GM23248 (cell line): ENCODE measurements at regions not wholly inside any gene's neighbourhood (a gene's known extent, or its start where the extent isn't known, plus 50 kb on each side); places are given as distances from the start of the nearest gene placed in this dataset.

Source experiments
- DNase-seq: peaks from one replicate; pipeline ENCODE4 v3.0.0-alpha.2; 2015
- H2AFZ ChIP-seq: fragments of 200-600 bp; sonication (generic); 2 replicates; pipeline ENCODE4 v1.6.1; 2016; ENCODE audit warnings: antibody characterized with exemption
- H3F3A ChIP-seq: fragments of 200-600 bp; sonication (generic); 2 replicates; pipeline ENCODE4 v1.6.1; 2016; ENCODE audit warnings: mild to moderate bottlenecking, antibody characterized with exemption, mixed run types; ENCODE audit not compliant: insufficient read depth
- H3K27ac ChIP-seq: fragments of 200-600 bp; sonication (generic); 2 replicates; pipeline ENCODE4 v1.5.1; 2016; ENCODE audit warnings: mild to moderate bottlenecking
- H3K27me3 ChIP-seq: fragments of 200-600 bp; sonication (generic); replicated peaks from 2 replicates; pipeline ENCODE4 v1.6.1; 2016; ENCODE audit warnings: mild to moderate bottlenecking; ENCODE audit not compliant: insufficient read depth
- H3K36me3 ChIP-seq: fragments of 200-600 bp; sonication (generic); 2 replicates; pipeline ENCODE4 v1.6.1; 2016; ENCODE audit warnings: low read depth, mild to moderate bottlenecking
- H3K4me1 ChIP-seq: fragments of 200-600 bp; sonication (generic); 2 replicates; pipeline ENCODE4 v1.6.1; 2016; ENCODE audit warnings: mild to moderate bottlenecking; ENCODE audit not compliant: insufficient read depth
- H3K4me2 ChIP-seq: fragments of 200-600 bp; sonication (generic); one replicate; pipeline ENCODE4 v1.6.1; 2016; ENCODE audit warnings: mild to moderate bottlenecking; ENCODE audit not compliant: unreplicated experiment
- H3K4me3 ChIP-seq: fragments of 200-600 bp; sonication (generic); 2 replicates; pipeline ENCODE4 v1.5.1; 2016; ENCODE audit warnings: mild to moderate bottlenecking
- H3K79me2 ChIP-seq: fragments of 200-600 bp; sonication (generic); 2 replicates; pipeline ENCODE4 v1.6.1; 2016; ENCODE audit warnings: mild to moderate bottlenecking; ENCODE audit not compliant: insufficient read depth
- H3K9ac ChIP-seq: fragments of 200-600 bp; sonication (generic); 2 replicates; pipeline ENCODE4 v1.6.1; 2016; ENCODE audit warnings: mild to moderate bottlenecking
- H3K9me2 ChIP-seq: fragments of 200-600 bp; sonication (generic); 2 replicates; pipeline ENCODE4 v1.6.1; 2016; ENCODE audit warnings: mixed run types, mild to moderate bottlenecking, moderate library complexity; ENCODE audit not compliant: insufficient read depth
- H3K9me3 ChIP-seq: fragments of 200-600 bp; sonication (generic); one replicate; pipeline ENCODE4 v1.6.1; 2017; ENCODE audit warnings: low read depth
- H4K20me1 ChIP-seq: fragments of 200-600 bp; sonication (generic); 2 replicates; pipeline ENCODE4 v1.6.0; 2016; ENCODE audit not compliant: insufficient read depth
- EZH2 ChIP-seq: fragments of 200-600 bp; sonication (generic); IDR thresholded peaks from 2 replicates; pipeline ENCODE4 v1.6.1; 2018; ENCODE audit warnings: antibody characterized with exemption, mild to moderate bottlenecking; ENCODE audit not compliant: insufficient read depth, poor library complexity, severe bottlenecking
- EZH2phosphoT487 ChIP-seq: fragments of 200-600 bp; sonication (generic); IDR thresholded peaks from 2 replicates; pipeline ENCODE4 v1.6.1; 2018; ENCODE audit warnings: antibody characterized with exemption, moderate library complexity, mild to moderate bottlenecking, low read depth; ENCODE audit not compliant: insufficient read depth
- WGBS, 2 experiments: methylation state at CpG; one replicate each; pipeline ENCODE4 v1.1.6; 2015 to 2017; ENCODE audit warnings: low lambda C conversion rate in 2 of 2, low coverage in 1 of 2; ENCODE audit errors: missing lambda C conversion rate in 2 of 2; 5-methylcytosine and 5-hydroxymethylcytosine counted together
- in situ Hi-C: fragments of 300-500 bp; cut with MboI; formaldehyde crosslinking; loops from 2 replicates; pipeline ENCODE4 v1.15.0; 2020

- no peak for DNase-seq
- Histone ChIP-seq H3K36me3 (no peaks in the 10 kb centered on the region), H3K27ac (no peak overlapping the region), H3K9ac (no peak overlapping the region), H3K4me1 (no peaks in the 10 kb centered on the region), H3K79me2 (no peaks in the 10 kb centered on the region), H3K4me3 (no peak overlapping the region), H3K9me2 (no peaks in the 10 kb centered on the region), H3K27me3 (no peaks in the 10 kb centered on the region), H2AFZ (no peak overlapping the region), H4K20me1 (no peaks in the 10 kb centered on the region), H3K4me2 (no peak overlapping the region), H3K9me3 (no peaks in the 10 kb centered on the region), H3F3A (no peaks in the 10 kb centered on the region)
- in situ Hi-C loops = no loop called here
- TF ChIP-seq EZH2phosphoT487 = no peak
- TF ChIP-seq EZH2 = no peak
Measured at GRCh38 chr17:62906881-62907280, 59.2 kb upstream of the TANC2 start.

GRCh38 chr17:62905233-62905632, 60.8 kb upstream of the TANC2 start:
- Histone ChIP-seq H3F3A (no peaks in the 10 kb centered on the region), H3K36me3 (no peaks in the 10 kb centered on the region), H3K27ac (no peak overlapping the region), H3K27me3 (no peaks in the 10 kb centered on the region), H2AFZ (no peak overlapping the region), H3K79me2 (no peaks in the 10 kb centered on the region), H3K4me2 (no peak overlapping the region), H3K9ac (no peak overlapping the region), H3K9me2 (no peaks in the 10 kb centered on the region), H3K4me3 (no peak overlapping the region), H4K20me1 (no peaks in the 10 kb centered on the region), H3K4me1 (no peaks in the 10 kb centered on the region), H3K9me3 (no peaks in the 10 kb centered on the region)
- 77 to 78% methylated on average over 4 of the region's 4 CpGs for WGBS, 2 experiments
- TF ChIP-seq EZH2 = no peak
- no peak for TF ChIP-seq EZH2phosphoT487
- no peak for DNase-seq
- in situ Hi-C loops = no loop called here

GRCh38 chr17:62902531-62903220, 63.4 kb upstream of the TANC2 start:
- no peak overlapping the region for H3K9ac ChIP-seq
- H3K79me2 ChIP-seq = no peaks in the 10 kb centered on the region
- in situ Hi-C loops = no loop called here
- H3K27ac ChIP-seq = no peak overlapping the region
- no peaks in the 10 kb centered on the region for H4K20me1 ChIP-seq
- H3K27me3 ChIP-seq = no peaks in the 10 kb centered on the region
- WGBS, 2 experiments = 67 to 72% methylated on average over 5 of the region's 5 CpGs
- H2AFZ ChIP-seq = no peak overlapping the region
- peaks cover 7% of the 10 kb centered on the region; the same call in 1 of the 2 replicates for H3F3A ChIP-seq
- no peak overlapping the region for H3K4me3 ChIP-seq
- H3K36me3 ChIP-seq = no peaks in the 10 kb centered on the region
- no peaks in the 10 kb centered on the region for H3K9me2 ChIP-seq
- H3K4me1 ChIP-seq = peaks cover 9% of the 10 kb centered on the region
- H3K4me2 ChIP-seq = no peak overlapping the region
- no peak for DNase-seq
- TF ChIP-seq EZH2phosphoT487 (no peak), EZH2 (no peak)
- H3K9me3 ChIP-seq = no peaks in the 10 kb centered on the region

- WGBS, 2 experiments = 91 to 94% methylated on average over 8 of the region's 8 CpGs
- Histone ChIP-seq H3K4me3 (no peak overlapping the region), H3K79me2 (no peaks in the 10 kb centered on the region), H4K20me1 (no peaks in the 10 kb centered on the region), H3K27ac (no peak overlapping the region), H3K9ac (no peak overlapping the region), H3K27me3 (no peaks in the 10 kb centered on the region), H3K9me2 (no peaks in the 10 kb centered on the region), H3K36me3 (no peaks in the 10 kb centered on the region), H3K4me1 (peaks cover 12% of the 10 kb centered on the region), H3K4me2 (no peak overlapping the region), H3K9me3 (no peaks in the 10 kb centered on the region), H3F3A (peaks cover 7% of the 10 kb centered on the region; the same call in 1 of the 2 replicates), H2AFZ (no peak overlapping the region)
- TF ChIP-seq EZH2 = no peak
- TF ChIP-seq EZH2phosphoT487 = no peak
- in situ Hi-C loops = no loop called here
- no peak for DNase-seq
Measured at GRCh38 chr17:62901544-62901943, 64.5 kb upstream of the TANC2 start.

GRCh38 chr17:62900096-62900495, 65.9 kb upstream of the TANC2 start:
- in situ Hi-C loops = no loop called here
- Histone ChIP-seq H3K4me3 (no peak overlapping the region), H3K36me3 (no peaks in the 10 kb centered on the region), H3K27me3 (no peaks in the 10 kb centered on the region), H4K20me1 (no peaks in the 10 kb centered on the region), H3K4me2 (no peak overlapping the region), H3K9me3 (no peaks in the 10 kb centered on the region), H3K27ac (no peak overlapping the region), H3K79me2 (no peaks in the 10 kb centered on the region), H3K9me2 (no peaks in the 10 kb centered on the region), H3F3A (peaks cover 7% of the 10 kb centered on the region; the same call in 1 of the 2 replicates), H3K9ac (no peak overlapping the region), H3K4me1 (peaks cover 12% of the 10 kb centered on the region), H2AFZ (no peak overlapping the region)
- TF ChIP-seq EZH2 = no peak
- TF ChIP-seq EZH2phosphoT487 = no peak
- 94% methylated on average over 5 of the region's 5 CpGs for WGBS, 2 experiments
- no peak for DNase-seq
